Neural cell (in vitro differentiated cells): ENCODE measurements at regions not wholly inside any gene's neighbourhood (a gene's known extent, or its start where the extent isn't known, plus 50 kb on each side); places are given as distances from the start of the nearest gene placed in this dataset.

ENCODE experiments used
- H2AFZ ChIP-seq: fragments of 200-600, 300-800 bp; sonication (generic), shearing (Covaris generic); 2 replicates; pipeline ENCODE4 v1.6.0; 2014; ENCODE audit warnings: low read depth, mild to moderate bottlenecking, antibody characterized with exemption, low read length, moderate library complexity
- H3F3A ChIP-seq: fragments of 200-600 bp; shearing (Covaris generic); 2 replicates; pipeline ENCODE4 v1.6.1; 2016; ENCODE audit warnings: mild to moderate bottlenecking, moderate library complexity, mixed read lengths, antibody characterized with exemption, low read length; ENCODE audit not compliant: insufficient read depth, poor library complexity, severe bottlenecking
- H3K27ac ChIP-seq: fragments of 200-600, 300-800 bp; sonication (generic), shearing (Covaris generic); 2 replicates; pipeline ENCODE4 v1.5.1; 2014; ENCODE audit warnings: mild to moderate bottlenecking, low read length, moderate library complexity
- H3K27me3 ChIP-seq: fragments of 300-800, 200-600 bp; sonication (generic), shearing (Covaris generic); 2 replicates; pipeline ENCODE4 v1.6.0; 2014; ENCODE audit warnings: mild to moderate bottlenecking, low read depth, low read length, moderate library complexity; ENCODE audit not compliant: insufficient read depth
- H3K36me3 ChIP-seq: fragments of 300-800, 200-600 bp; sonication (generic), shearing (Covaris generic); 2 replicates; pipeline ENCODE4 v1.5.1; 2014; ENCODE audit warnings: mild to moderate bottlenecking, antibody characterized with exemption, low read length, moderate library complexity; ENCODE audit not compliant: insufficient read depth
- H3K4me2 ChIP-seq: fragments of 300-800, 200-600 bp; sonication (generic), shearing (Covaris generic); 2 replicates; pipeline ENCODE4 v1.6.0; 2014; ENCODE audit warnings: mild to moderate bottlenecking, low read length
- H3K4me3 ChIP-seq: fragments of 300-800, 200-600 bp; sonication (generic), shearing (Covaris generic); 2 replicates; pipeline ENCODE4 v1.5.1; 2014; ENCODE audit warnings: mild to moderate bottlenecking, low read length, moderate library complexity
- H3K79me2 ChIP-seq: fragments of 200-600 bp; shearing (Covaris generic); replicated peaks from 2 replicates; pipeline ENCODE4 v1.6.0; 2014; ENCODE audit warnings: mild to moderate bottlenecking, low read length, moderate library complexity; ENCODE audit not compliant: insufficient read depth
- H3K9ac ChIP-seq: fragments of 300-800, 200-600 bp; sonication (generic), shearing (Covaris generic); 2 replicates; pipeline ENCODE4 v1.6.1; 2016; ENCODE audit warnings: mild to moderate bottlenecking, low read length, mixed read lengths
- H3K9me2 ChIP-seq: fragments of 200-600 bp; shearing (Covaris generic); 2 replicates; pipeline ENCODE4 v1.6.1; 2016; ENCODE audit warnings: mild to moderate bottlenecking, low read length, mixed read lengths; ENCODE audit not compliant: insufficient read depth
- H3K9me3 ChIP-seq: fragments of 200-600, 300-800 bp; sonication (generic), shearing (Covaris generic); 2 replicates; pipeline ENCODE4 v1.6.1; 2016; ENCODE audit warnings: mild to moderate bottlenecking, mixed run types, low read length, moderate library complexity, mixed read lengths
- H4K20me1 ChIP-seq: fragments of 200-600 bp; shearing (Covaris generic); 2 replicates; pipeline ENCODE4 v1.6.1; 2016; ENCODE audit warnings: mild to moderate bottlenecking, mixed run types; ENCODE audit not compliant: insufficient read depth
- CTCF ChIP-seq: fragments of 450-650 bp; IDR thresholded peaks from 2 replicates; pipeline ENCODE4 v1.5.1; 2014; ENCODE audit warnings: antibody characterized with exemption, mild to moderate bottlenecking, moderate library complexity; ENCODE audit not compliant: poor library complexity, severe bottlenecking
- EP300 ChIP-seq: fragments of 450-650 bp; conservative IDR thresholded peaks from 2 replicates; pipeline ENCODE4 v1.6.1; 2014; ENCODE audit warnings: antibody characterized with exemption, mild to moderate bottlenecking, moderate library complexity; ENCODE audit not compliant: poor library complexity, severe bottlenecking
- EZH2 ChIP-seq: fragments of 200-600, 300-800 bp; shearing (Covaris generic), sonication (generic); IDR thresholded peaks from 2 replicates; pipeline ENCODE4 v1.6.1; 2014; ENCODE audit warnings: antibody characterized with exemption, low read length, borderline replicate concordance, mild to moderate bottlenecking; ENCODE audit not compliant: insufficient read depth, poor library complexity, severe bottlenecking
- MXI1 ChIP-seq: fragments of 450-650 bp; conservative IDR thresholded peaks from 2 replicates; pipeline ENCODE4 v1.6.1; 2014; ENCODE audit warnings: antibody characterized with exemption, mild to moderate bottlenecking; ENCODE audit not compliant: poor library complexity, severe bottlenecking
- POLR2AphosphoS5 ChIP-seq: IDR thresholded peaks from 2 replicates; pipeline ENCODE4 v1.6.1; 2012
- RAD21 ChIP-seq: fragments of 450-650 bp; conservative IDR thresholded peaks from 2 replicates; pipeline ENCODE4 v1.6.1; 2014; ENCODE audit warnings: antibody characterized with exemption, mild to moderate bottlenecking, moderate library complexity
- SMC3 ChIP-seq: fragments of 450-650 bp; conservative IDR thresholded peaks from 2 replicates; pipeline ENCODE4 v1.6.1; 2014; ENCODE audit warnings: antibody characterized with exemption, mild to moderate bottlenecking, moderate library complexity; ENCODE audit not compliant: poor library complexity
- TAF1 ChIP-seq: IDR thresholded peaks from 2 replicates; pipeline ENCODE4 v1.6.1; 2012; ENCODE audit warnings: low read depth
- TF ChIP-seq, protein P1 (sequence below): IDR thresholded peaks from 2 replicates; pipeline ENCODE4 v1.6.1; 2012; ENCODE audit warnings: borderline replicate concordance

DNA sequence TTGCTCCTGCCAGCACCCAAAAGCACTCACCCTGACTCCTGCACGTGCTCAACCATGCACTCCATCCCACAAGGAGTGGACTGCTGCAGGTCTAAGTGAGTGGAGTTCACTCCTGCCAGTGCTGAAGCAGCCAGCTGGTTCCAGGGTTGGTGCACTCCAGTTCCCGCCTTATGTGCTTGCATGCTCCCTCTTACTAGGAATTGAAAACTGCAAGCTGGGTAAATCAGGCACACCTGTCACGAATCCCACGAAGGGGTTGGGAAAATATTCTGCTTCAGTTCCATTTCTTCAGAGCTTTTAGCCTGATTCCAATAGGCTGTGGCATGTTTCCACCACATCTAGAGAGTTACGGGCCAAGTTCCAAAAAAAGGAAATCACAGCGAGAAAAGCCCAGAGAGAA, 1365.5 kb upstream of the CHAC2 start:
- Histone ChIP-seq H3K27ac (no peak overlapping the region), H2AFZ (no peak overlapping the region), H3K27me3 (no peaks in the 10 kb centered on the region), H3K9ac (no peak overlapping the region), H3K79me2 (no peaks in the 10 kb centered on the region), H3K9me2 (no peaks in the 10 kb centered on the region), H3K4me3 (no peak overlapping the region), H3K4me2 (no peak overlapping the region), H3K9me3 (no peaks in the 10 kb centered on the region), H4K20me1 (no peaks in the 10 kb centered on the region), H3F3A (no peaks in the 10 kb centered on the region), H3K36me3 (no peaks in the 10 kb centered on the region)
- no peak for TF ChIP-seq POLR2AphosphoS5

GRCh38 chr2:52396836-52397235, 1364.9 kb upstream of the NRXN1 start:
- TF ChIP-seq, protein P1, sequence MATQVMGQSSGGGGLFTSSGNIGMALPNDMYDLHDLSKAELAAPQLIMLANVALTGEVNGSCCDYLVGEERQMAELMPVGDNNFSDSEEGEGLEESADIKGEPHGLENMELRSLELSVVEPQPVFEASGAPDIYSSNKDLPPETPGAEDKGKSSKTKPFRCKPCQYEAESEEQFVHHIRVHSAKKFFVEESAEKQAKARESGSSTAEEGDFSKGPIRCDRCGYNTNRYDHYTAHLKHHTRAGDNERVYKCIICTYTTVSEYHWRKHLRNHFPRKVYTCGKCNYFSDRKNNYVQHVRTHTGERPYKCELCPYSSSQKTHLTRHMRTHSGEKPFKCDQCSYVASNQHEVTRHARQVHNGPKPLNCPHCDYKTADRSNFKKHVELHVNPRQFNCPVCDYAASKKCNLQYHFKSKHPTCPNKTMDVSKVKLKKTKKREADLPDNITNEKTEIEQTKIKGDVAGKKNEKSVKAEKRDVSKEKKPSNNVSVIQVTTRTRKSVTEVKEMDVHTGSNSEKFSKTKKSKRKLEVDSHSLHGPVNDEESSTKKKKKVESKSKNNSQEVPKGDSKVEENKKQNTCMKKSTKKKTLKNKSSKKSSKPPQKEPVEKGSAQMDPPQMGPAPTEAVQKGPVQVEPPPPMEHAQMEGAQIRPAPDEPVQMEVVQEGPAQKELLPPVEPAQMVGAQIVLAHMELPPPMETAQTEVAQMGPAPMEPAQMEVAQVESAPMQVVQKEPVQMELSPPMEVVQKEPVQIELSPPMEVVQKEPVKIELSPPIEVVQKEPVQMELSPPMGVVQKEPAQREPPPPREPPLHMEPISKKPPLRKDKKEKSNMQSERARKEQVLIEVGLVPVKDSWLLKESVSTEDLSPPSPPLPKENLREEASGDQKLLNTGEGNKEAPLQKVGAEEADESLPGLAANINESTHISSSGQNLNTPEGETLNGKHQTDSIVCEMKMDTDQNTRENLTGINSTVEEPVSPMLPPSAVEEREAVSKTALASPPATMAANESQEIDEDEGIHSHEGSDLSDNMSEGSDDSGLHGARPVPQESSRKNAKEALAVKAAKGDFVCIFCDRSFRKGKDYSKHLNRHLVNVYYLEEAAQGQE, result no peak
- H3K4me3 ChIP-seq, result no peak overlapping the region
- H3K36me3 ChIP-seq, result no peaks in the 10 kb centered on the region

GRCh38 chr2:52395912-52396311, 1364.0 kb upstream of the NRXN1 start:
- Histone ChIP-seq H3K9ac (no peak overlapping the region), H3K9me2 (no peaks in the 10 kb centered on the region), H4K20me1 (no peaks in the 10 kb centered on the region), H2AFZ (no peak overlapping the region), H3K9me3 (no peaks in the 10 kb centered on the region), H3K4me3 (no peak overlapping the region), H3K36me3 (no peaks in the 10 kb centered on the region), H3K27me3 (no peaks in the 10 kb centered on the region), H3F3A (no peaks in the 10 kb centered on the region), H3K4me2 (no peak overlapping the region), H3K27ac (no peak overlapping the region), H3K79me2 (no peaks in the 10 kb centered on the region)
- TF ChIP-seq POLR2AphosphoS5 (no peak), SMC3 (no peak), EZH2 (no peak), TAF1 (no peak), CTCF (no peak), MXI1 (no peak), RAD21 (no peak), EP300 (no peak)
- TF ChIP-seq, protein P1, result no peak

More at GRCh38 chr2:52396836-52397235, 1364.9 kb upstream of the NRXN1 start:
- H3K9ac ChIP-seq, result no peak overlapping the region
- H3K9me2 ChIP-seq, result no peaks in the 10 kb centered on the region
- no peak overlapping the region for H3K27ac ChIP-seq
- H2AFZ ChIP-seq, result no peak overlapping the region
- no peaks in the 10 kb centered on the region for H3K79me2 ChIP-seq
- no peak overlapping the region for H3K4me2 ChIP-seq
- no peaks in the 10 kb centered on the region for H3F3A ChIP-seq
- H3K27me3 ChIP-seq, result no peaks in the 10 kb centered on the region
- no peaks in the 10 kb centered on the region for H3K9me3 ChIP-seq
- no peaks in the 10 kb centered on the region for H4K20me1 ChIP-seq
